Ishikawa (cell line): ENCODE measurements at regions not wholly inside any gene's neighbourhood (a gene's known extent, or its start where the extent isn't known, plus 50 kb on each side); places are given as distances from the start of the nearest gene placed in this dataset.

Experiments
- CEBPB ChIP-seq: IDR thresholded peaks from 2 replicates; pipeline ENCODE4 v1.6.1; 2012
- CREB1 ChIP-seq: IDR thresholded peaks from 2 replicates; pipeline ENCODE4 v1.6.1; 2012; ENCODE audit warnings: low read depth
- EGR1 ChIP-seq: IDR thresholded peaks from 2 replicates; pipeline ENCODE4 v1.6.1; 2012
- EP300 ChIP-seq: IDR thresholded peaks from 2 replicates; pipeline ENCODE4 v1.6.1; 2012; ENCODE audit warnings: borderline replicate concordance
- FOXM1 ChIP-seq: IDR thresholded peaks from 2 replicates; pipeline ENCODE4 v1.6.1; 2012; ENCODE audit warnings: low read depth, borderline replicate concordance
- NFIC ChIP-seq: IDR thresholded peaks from 2 replicates; pipeline ENCODE4 v1.6.1; 2012
- RAD21 ChIP-seq: IDR thresholded peaks from 2 replicates; pipeline ENCODE4 v1.6.1; 2012; ENCODE audit warnings: low read depth
- TAF1 ChIP-seq: IDR thresholded peaks from 2 replicates; pipeline ENCODE4 v1.6.1; 2012; ENCODE audit warnings: low read depth, mild to moderate bottlenecking
- TCF12 ChIP-seq: IDR thresholded peaks from 2 replicates; pipeline ENCODE4 v1.6.1; 2012; ENCODE audit warnings: low read depth
- TEAD4 ChIP-seq: IDR thresholded peaks from 2 replicates; pipeline ENCODE4 v1.6.1; 2012
- YY1 ChIP-seq: IDR thresholded peaks from 2 replicates; pipeline ENCODE4 v1.6.1; 2012; ENCODE audit warnings: low read depth
- ZBTB7A ChIP-seq: IDR thresholded peaks from 2 replicates; pipeline ENCODE4 v1.6.1; 2012; ENCODE audit warnings: low read depth
- TF ChIP-seq, protein P1 (sequence below): IDR thresholded peaks from 2 replicates; pipeline ENCODE4 v1.6.1; 2012
- TF ChIP-seq, protein P2 (sequence below): IDR thresholded peaks from 2 replicates; pipeline ENCODE4 v1.6.1; 2012; ENCODE audit warnings: low read depth, mild to moderate bottlenecking
- TF ChIP-seq, protein P3 (sequence below): IDR thresholded peaks from 2 replicates; pipeline ENCODE4 v1.6.1; 2012

DNA sequence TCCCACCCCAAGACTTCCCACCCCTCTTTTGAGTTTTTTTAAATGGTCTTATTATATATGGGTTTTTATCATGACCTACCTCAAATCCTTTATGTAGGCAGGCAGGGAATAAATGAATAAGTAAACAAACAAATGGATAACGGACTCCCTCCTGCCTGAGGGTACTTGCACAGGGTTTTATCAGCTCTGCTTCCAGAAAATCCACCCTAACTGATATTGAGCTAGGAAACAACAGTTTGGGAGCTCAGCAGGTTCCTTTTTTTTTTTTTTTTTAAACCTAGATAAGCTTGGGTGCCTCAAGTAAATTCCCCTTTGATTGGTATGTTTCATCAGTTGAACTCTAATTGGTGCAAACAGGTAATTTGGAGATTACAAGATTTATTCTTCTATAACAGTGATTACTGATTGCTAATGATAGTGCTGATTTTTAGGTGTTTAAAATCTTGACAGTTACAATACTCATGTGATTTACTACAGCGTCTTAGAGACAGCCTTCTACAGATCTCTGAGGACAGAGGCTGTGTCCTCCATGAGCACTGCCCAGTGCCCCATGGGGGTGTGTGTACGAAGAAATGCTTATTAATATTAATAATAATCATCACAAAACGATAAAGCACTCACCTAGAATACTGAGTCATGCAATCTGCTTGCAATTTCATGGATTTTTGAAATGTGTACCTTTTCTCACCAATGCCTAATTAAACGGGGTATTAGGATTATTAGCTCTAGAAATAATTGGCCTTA, 347.4 kb downstream of the RRAGC start:
- TF ChIP-seq CEBPB (no peak), YY1 (no peak)
- TF ChIP-seq, protein P1, sequence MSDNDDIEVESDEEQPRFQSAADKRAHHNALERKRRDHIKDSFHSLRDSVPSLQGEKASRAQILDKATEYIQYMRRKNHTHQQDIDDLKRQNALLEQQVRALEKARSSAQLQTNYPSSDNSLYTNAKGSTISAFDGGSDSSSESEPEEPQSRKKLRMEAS: no peak

DNA sequence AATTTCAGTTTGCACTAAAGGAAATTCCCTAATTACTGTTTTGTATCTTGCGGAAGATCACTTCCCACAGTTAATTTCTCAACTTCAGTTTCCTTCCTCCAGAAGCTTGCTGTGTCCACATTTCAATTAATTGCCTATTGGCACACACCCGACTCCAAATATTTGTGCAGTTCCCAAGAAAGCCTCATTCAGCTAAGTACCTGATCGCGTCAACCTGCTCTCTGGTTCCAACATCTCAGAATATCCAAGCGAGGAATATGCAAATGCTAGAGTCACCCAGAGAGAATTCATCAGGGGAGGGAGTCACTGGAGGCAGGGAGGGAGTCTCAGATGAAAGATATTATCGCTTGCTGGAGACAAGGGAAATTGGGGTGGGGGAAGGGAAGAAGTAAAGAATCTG, 351.3 kb downstream of the RRAGC start:
- TF ChIP-seq TEAD4: no peak
- TF ChIP-seq TCF12: no peak
- no peak for TF ChIP-seq EGR1
- no peak for TF ChIP-seq FOXM1
- TF ChIP-seq, protein P1: no peak
- no peak for TF ChIP-seq YY1
- no peak for TF ChIP-seq EP300
- TF ChIP-seq, protein P2, sequence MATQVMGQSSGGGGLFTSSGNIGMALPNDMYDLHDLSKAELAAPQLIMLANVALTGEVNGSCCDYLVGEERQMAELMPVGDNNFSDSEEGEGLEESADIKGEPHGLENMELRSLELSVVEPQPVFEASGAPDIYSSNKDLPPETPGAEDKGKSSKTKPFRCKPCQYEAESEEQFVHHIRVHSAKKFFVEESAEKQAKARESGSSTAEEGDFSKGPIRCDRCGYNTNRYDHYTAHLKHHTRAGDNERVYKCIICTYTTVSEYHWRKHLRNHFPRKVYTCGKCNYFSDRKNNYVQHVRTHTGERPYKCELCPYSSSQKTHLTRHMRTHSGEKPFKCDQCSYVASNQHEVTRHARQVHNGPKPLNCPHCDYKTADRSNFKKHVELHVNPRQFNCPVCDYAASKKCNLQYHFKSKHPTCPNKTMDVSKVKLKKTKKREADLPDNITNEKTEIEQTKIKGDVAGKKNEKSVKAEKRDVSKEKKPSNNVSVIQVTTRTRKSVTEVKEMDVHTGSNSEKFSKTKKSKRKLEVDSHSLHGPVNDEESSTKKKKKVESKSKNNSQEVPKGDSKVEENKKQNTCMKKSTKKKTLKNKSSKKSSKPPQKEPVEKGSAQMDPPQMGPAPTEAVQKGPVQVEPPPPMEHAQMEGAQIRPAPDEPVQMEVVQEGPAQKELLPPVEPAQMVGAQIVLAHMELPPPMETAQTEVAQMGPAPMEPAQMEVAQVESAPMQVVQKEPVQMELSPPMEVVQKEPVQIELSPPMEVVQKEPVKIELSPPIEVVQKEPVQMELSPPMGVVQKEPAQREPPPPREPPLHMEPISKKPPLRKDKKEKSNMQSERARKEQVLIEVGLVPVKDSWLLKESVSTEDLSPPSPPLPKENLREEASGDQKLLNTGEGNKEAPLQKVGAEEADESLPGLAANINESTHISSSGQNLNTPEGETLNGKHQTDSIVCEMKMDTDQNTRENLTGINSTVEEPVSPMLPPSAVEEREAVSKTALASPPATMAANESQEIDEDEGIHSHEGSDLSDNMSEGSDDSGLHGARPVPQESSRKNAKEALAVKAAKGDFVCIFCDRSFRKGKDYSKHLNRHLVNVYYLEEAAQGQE: no peak
- TF ChIP-seq, protein P3, sequence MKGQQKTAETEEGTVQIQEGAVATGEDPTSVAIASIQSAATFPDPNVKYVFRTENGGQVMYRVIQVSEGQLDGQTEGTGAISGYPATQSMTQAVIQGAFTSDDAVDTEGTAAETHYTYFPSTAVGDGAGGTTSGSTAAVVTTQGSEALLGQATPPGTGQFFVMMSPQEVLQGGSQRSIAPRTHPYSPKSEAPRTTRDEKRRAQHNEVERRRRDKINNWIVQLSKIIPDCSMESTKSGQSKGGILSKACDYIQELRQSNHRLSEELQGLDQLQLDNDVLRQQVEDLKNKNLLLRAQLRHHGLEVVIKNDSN: no peak
- TF ChIP-seq RAD21: no peak
- no peak for TF ChIP-seq NFIC
- no peak for TF ChIP-seq TAF1
- TF ChIP-seq CREB1: no peak
- no peak for TF ChIP-seq ZBTB7A

DNA sequence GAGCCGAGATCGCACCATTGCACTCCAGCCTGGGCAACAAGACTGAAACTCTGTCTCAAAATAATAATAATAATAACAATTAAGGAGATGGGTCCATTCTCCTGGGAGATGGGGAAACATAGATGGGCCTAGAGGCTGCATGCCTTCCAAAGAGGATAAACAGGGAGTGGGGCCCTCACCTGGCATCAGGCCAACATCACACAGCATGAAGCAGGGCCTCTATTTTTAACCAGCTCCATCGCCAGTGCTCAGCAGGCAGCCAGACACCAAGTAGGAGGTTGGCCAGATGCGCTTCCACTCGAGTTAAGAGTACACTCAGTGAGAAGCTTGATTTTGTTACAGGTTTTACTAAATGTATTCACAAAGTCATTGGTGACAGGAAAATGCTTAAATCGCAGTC, 352.0 kb downstream of the RRAGC start:
- TF ChIP-seq, protein P2: no peak
- TF ChIP-seq ZBTB7A (no peak), TEAD4 (no peak)

DNA sequence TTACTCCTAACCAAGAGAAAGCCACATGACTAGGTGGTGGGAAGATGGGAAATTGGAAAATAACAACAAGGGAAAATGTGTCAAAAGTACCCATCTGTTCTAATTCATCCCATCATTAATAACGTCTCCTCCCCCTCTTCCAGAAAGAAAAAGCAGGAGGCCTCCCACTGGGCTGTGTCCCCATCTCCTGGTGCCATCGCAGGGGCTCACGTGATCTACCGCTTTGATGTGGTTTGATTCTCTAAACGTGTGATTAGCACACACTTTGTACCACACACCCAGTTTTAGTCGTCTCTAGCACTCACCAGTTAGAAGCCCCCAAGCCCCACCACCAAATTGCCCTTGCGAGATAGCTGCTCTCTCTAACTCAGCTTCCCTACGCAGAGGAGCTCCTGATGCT, 353.6 kb downstream of the RRAGC start:
- no peak for TF ChIP-seq EGR1
- TF ChIP-seq, protein P1: no peak
- no peak for TF ChIP-seq TCF12
- TF ChIP-seq TAF1: no peak
- TF ChIP-seq EP300: no peak
- TF ChIP-seq NFIC: no peak
- TF ChIP-seq RAD21: no peak

DNA sequence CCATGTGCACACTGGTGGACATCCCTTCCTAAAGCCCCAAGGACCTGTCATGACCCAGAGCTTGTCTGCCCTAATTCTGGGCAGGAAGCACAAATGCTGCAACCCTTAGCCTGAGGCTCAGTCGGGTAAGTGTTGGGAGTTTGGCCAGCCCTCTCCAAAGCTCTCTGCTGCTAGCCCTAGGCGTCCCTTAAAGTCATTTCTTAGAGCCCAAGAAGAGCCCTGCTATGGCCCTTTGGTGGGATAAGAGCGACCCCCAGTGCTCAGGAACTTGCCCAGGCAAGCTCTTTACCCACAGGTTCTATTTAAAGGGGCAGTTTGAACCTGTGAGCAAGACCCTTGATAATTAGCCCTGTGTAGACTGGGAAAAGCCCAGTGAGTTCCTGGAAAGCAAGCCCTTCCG, 356.8 kb downstream of the RRAGC start:
- TF ChIP-seq, protein P1: no peak
- TF ChIP-seq NFIC: no peak
- TF ChIP-seq EP300: no peak
- TF ChIP-seq RAD21: no peak
- TF ChIP-seq EGR1: no peak
- TF ChIP-seq, protein P3: no peak
- TF ChIP-seq, protein P2: no peak
- no peak for TF ChIP-seq CEBPB
- TF ChIP-seq FOXM1: no peak
- TF ChIP-seq ZBTB7A: no peak
- TF ChIP-seq TEAD4: no peak
- no peak for TF ChIP-seq CREB1
- TF ChIP-seq YY1: no peak
- TF ChIP-seq TAF1: no peak
- TF ChIP-seq TCF12: no peak
